Suppressor macrophage treated with lipopolysaccharide for 1 hour (primary cell): ENCODE measurements at regions not wholly inside any gene's neighbourhood (a gene's known extent, or its start where the extent isn't known, plus 50 kb on each side); places are given as distances from the start of the nearest gene placed in this dataset.

Experiments used
- DNase-seq, 3 donors: peaks; one replicate each; pipeline ENCODE4 v3.0.0-alpha.2; 2020 to 2022

DNA sequence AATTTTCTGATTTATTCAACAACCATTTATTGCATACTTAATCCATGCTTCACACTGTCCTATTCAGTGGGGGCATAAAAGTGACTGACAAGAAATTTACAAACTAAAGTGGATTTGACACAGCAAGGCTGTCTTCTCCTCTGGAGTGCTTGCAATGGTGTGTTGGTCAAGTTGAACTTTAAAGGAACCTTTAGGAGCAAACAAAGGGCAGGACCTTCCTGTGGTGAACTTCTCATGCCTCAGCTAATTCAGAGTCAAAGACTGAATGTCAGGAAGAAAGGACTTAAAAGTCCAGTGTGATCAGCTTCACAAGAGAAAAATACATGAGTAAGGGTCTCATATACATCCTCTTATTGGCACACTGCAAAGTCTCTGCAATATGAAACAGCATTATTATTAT, 60.8 kb upstream of the TENT5A start:
- no peak for DNase-seq

DNA sequence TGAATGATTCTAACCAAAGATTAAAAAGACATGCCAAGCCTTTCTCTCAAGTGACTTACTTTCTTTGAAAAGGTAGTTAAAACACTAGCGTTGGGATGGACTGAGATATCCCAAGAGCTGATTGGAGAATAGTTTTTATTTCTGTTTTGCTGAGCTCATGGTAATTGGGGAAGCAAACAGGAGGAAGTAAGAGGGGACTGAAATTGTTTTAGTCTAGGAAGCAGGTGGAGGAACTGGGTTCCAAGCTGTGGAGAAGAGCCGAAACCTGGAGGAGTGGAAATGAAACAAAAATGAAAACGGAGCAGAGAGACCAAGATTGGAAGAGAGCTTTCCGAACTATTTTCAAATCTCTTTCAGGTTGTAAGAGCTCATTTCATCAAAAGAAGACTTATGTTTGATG, 59.9 kb upstream of the TENT5A start:
- peak; percentile 44 to 52 (median 46) for DNase-seq

DNA sequence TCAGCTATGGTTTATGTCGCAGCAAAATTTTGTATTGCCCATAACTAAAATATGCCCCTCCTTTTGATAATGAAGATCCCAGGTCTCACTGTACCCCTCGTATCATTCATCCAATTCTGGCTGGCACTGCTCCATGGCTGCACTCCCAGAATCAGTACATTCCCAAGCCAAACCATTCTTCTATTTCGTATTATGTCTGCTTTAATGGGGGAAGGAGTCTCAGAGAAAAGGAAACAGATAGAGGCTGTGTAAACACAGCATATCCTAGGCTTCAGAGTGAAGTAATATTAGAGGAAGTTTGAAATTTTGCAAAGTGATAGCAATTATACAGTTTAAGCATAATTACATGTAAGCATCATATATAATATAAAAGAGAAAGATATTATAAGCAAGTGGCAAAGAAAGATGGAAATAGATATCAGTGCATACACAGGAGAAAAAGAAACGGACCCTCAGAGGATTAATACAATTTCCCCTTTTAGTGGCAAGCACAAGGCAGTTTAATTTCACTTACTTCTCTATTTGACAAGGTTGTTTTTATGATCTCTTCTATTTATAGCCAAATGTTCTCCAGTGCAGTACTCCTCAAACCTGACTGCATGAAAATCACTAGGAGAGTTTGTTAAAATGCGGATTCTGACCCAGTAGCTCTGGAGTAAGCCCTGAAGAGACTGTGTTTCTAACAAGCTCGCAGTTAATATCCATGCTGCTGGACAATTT, 56.5 kb upstream of the TENT5A start:
- peak; percentile 16 to 59 (median 54) for DNase-seq

DNA sequence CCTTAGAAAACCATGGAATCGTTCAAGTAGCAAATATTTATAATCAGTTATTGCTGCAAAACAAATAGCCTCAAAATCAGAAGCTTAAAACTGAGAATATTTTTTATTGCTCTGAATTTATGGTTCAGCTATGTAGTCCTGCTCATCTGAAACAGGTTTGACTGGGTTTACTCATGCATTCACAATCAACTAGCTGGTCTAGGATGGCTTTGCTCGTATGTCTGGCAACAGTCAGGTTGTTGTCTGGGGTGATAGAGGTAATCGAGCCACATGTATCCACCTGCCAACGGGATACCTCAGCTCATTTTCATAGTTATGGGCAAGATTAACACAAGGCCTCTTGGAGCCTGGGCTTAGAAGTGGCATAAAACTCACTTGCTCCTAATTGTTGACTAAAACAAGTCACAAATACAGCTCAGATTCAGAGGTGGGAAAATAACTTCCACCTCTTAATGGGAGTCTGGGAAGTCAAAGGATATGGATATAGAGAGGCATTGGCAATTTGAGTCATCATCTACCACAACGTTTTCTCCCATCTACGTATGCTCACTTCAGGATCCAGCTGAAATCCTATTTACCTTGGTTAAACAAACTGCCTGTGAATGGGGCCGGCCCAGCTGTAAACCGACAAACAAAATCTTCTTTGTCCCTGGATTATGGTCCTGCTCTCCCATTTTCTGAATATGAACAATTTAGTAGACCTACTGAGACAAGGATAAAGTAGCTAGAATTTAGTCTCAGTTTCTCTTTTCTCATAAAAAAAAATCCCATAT, 54.5 kb upstream of the TENT5A start:
- DNase-seq, result no peak

DNA sequence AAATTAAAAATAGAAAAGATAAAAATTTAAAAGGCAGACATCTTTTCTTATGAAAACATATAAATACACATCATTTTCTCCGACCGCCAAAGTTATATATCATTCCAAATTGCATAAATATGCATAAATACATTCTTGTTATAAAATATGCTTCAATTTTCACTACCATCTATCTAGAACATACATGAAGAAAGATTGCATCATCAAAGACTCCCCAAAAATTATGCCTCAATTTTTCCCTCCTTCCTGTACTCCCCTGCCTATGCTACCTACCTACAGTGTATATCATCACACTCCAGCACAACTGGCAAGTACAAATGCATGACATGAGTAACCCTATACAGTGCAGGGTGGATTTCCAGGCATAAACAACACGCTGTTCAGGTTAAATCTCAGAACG, 49.9 kb upstream of the TENT5A start:
- no peak for DNase-seq
